ENCODE measurements at regions not wholly inside any gene's neighbourhood (a gene's known extent, or its start where the extent isn't known, plus 50 kb on each side); places are given as distances from the start of the nearest gene placed in this dataset.
A peak's percentile ranks its signal among the peaks of the same experiment; 100 is the strongest.

DNA sequence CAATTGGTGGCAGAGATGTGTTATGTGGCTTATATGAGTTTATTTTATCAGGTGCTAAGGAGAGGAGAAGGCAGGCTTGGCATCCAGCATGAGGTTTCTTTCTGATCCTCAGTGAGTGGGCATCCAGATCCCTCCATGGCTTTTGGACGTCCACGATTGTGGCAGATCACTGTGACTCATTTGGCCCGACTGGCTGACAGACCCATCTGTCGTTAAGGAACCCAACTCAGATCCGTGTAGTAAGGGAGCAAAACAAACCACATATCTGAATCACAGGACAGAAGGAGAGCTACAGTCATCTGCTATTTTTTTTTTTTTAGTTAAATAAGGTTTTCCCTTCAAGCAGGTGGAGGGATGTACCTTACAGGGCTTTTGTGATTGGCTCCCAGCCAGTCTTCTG is 197.0 kb upstream of the KCNH8 start:
- H3K4me1 Mint-ChIP-seq (ENCODE audit: low read depth) = no peaks in the 10 kb centered on the region
- H3K4me3 Mint-ChIP-seq = no peak overlapping the region
- no peak for ATAC-seq
- no peaks in the 10 kb centered on the region for H3K9me3 Mint-ChIP-seq
- peaks cover 8% of the 10 kb centered on the region for H3K27me3 Mint-ChIP-seq (ENCODE audit: low read depth)
- peaks cover 2% of the 10 kb centered on the region for H3K36me3 Mint-ChIP-seq (ENCODE audit: insufficient read depth)
- no peak for DNase-seq

DNA sequence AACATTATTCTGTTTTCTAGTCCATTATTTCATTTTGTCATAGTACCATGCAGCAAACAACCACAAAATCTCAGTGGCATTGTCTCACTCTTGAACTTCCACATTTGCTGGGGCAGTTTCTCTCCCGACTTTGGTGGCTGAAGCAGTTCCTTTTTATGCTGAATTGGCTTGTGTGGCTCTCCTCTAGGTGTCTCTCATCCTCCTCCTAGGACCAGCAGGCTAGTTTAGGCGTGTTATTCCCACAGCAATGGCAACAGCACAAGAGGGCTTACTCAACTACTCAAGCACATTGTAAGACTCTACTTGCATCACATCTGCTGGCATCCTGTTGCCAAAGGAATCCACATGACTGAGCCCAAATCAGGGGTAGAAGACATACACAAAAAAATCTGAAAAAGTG is 201.8 kb upstream of the KCNH8 start:
- H3K4me3 Mint-ChIP-seq = no peak overlapping the region
- DNase-seq = no peak
- no peaks in the 10 kb centered on the region for H3K4me1 Mint-ChIP-seq (ENCODE audit: low read depth)
- no peak for ATAC-seq
- peaks cover 8% of the 10 kb centered on the region for H3K9me3 Mint-ChIP-seq
- H3K27me3 Mint-ChIP-seq (ENCODE audit: low read depth) = peaks cover 5% of the 10 kb centered on the region
- H3K36me3 Mint-ChIP-seq (ENCODE audit: insufficient read depth) = peaks cover 2% of the 10 kb centered on the region

DNA sequence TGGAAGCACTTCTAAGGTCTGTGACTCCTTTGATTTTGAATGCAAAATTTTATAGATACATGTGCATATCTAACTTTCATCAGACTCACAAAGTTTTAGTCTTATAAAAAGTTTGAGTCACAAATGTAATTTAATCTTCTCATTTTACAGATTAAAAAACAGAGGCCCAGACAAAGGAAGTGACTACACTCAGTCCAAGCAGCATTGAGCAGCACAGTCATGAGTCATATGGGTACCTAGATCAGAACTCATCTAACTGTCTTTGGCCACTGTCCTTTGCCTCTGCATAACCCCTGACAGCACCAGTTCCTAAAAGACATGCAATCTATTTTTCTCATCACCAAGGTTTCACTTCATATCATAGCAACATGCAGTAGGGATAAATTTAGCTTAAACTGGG is 210.7 kb upstream of the KCNH8 start:
- H3K36me3 Mint-ChIP-seq (ENCODE audit: insufficient read depth) = no peaks in the 10 kb centered on the region
- no peaks in the 10 kb centered on the region for H3K4me1 Mint-ChIP-seq (ENCODE audit: low read depth)
- H3K4me3 Mint-ChIP-seq = no peak overlapping the region
- ATAC-seq (no peak), DNase-seq (no peak)
- no peaks in the 10 kb centered on the region for H3K27me3 Mint-ChIP-seq (ENCODE audit: low read depth)
- no peaks in the 10 kb centered on the region for H3K9me3 Mint-ChIP-seq

DNA sequence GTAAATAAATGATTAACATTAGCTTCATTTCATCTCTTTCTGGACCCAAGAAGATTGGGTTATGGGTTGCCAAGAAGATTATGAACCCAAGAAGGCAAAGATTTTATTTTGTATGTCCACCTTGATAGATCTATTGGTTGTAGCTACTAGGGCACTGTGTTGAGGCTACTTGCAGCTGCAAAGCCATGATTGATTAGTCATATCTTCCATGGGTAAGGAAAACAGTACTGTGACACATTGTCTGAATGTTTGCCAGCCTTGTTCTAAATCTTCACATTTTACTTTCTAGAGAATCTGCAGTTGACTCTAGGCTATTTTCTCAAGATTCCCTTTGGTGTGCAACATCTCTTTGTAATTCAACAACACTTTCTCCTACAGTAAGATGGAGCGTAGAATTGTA is 229.2 kb upstream of the KCNH8 start:
- no peaks in the 10 kb centered on the region for H3K36me3 Mint-ChIP-seq (ENCODE audit: insufficient read depth)
- ATAC-seq (peak in 1 of 2 donors; percentile 35), DNase-seq (no peak)
- no peaks in the 10 kb centered on the region for H3K4me1 Mint-ChIP-seq (ENCODE audit: low read depth)
- H3K4me3 Mint-ChIP-seq = no peak overlapping the region
- peaks cover 5% of the 10 kb centered on the region for H3K27me3 Mint-ChIP-seq (ENCODE audit: low read depth)
- H3K9me3 Mint-ChIP-seq = peaks cover 12% of the 10 kb centered on the region

DNA sequence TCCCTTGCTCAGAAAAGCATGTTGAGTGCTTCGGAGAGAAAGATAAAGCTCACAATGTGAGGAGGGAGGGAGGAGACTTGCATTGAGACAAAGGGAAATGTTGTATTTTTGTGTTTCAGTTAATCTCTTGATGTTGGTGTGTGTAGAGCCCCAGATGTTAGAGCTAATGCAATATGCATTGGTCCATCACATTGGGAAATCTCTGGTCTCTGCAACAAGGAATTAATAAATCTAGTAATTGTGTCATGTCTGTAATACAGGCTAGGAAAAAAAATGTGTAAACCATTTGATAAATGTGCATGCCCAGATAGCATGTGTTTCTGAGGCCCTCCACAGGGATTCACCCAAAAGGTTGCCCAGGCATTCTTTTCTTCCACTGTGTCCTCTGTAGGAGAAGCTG is 230.4 kb upstream of the KCNH8 start:
- peaks cover 7% of the 10 kb centered on the region for H3K9me3 Mint-ChIP-seq
- no peak for ATAC-seq

DNA sequence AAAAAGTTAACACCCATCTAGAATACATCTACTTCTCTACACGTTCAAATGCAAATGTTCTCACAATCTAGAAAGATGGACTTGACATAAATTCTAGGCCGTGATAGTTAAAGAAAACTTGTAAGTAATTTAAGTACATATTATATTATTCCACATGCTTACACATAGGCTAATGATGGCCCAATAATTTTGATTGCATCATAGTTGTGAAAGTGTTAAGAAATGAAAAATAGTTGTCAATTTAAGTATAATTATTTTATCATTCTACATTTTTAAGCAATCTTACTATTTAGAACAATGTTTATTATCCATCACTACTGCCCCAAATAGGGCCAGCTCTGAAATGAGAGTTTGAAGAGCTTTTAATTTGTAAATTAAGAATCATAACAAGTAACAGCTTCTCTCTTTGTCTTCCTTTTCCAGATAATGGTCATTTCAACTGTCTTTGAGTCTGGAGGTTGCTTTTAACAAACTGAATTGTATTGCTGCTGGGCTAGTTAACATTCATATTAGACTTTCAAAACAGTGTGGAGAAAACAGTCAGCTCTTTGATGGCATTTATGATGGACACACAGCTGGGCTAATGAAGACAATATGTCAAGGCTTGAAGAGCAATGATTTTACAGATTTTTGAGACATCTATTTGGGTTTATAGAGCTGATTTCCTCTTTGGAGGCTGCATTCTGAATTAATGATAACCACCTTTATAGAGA is 246.1 kb upstream of the KCNH8 start:
- Mint-ChIP-seq H3K4me3 (no peak overlapping the region), H3K27me3 (ENCODE audit: low read depth) (peaks cover 5% of the 10 kb centered on the region), H3K9me3 (no peaks in the 10 kb centered on the region), H3K36me3 (ENCODE audit: insufficient read depth) (no peaks in the 10 kb centered on the region), H3K4me1 (ENCODE audit: low read depth) (no peaks in the 10 kb centered on the region)
- ATAC-seq (no peak), DNase-seq (no peak)

More for the DNA sequence above, 230.4 kb upstream of the KCNH8 start:
- H3K27me3 Mint-ChIP-seq (ENCODE audit: low read depth) = peaks cover 5% of the 10 kb centered on the region
- H3K4me1 Mint-ChIP-seq (ENCODE audit: low read depth) = no peaks in the 10 kb centered on the region
- H3K36me3 Mint-ChIP-seq (ENCODE audit: insufficient read depth) = no peaks in the 10 kb centered on the region
- DNase-seq = no peak
- H3K4me3 Mint-ChIP-seq = no peak overlapping the region

DNA sequence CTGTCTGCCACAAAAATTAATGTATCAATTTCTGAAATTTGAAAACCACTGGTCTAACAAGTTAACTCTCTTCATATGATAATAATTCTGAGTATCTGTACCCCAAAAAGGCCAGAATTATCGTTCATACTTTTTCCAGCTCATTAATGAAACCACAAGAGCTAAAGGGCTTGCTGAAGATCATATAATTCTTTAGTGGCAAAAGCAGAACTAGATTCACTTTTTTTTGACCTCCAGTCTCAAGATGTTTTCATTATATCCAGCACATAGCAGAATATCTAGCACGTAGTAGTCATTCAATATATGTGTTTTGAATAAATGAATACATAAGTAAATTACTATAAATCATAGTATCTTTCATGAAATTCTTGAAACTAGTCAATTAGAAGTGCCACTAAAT is 246.7 kb upstream of the KCNH8 start:
- ATAC-seq (no peak), DNase-seq (no peak)
- Mint-ChIP-seq H3K9me3 (no peaks in the 10 kb centered on the region), H3K4me1 (ENCODE audit: low read depth) (no peaks in the 10 kb centered on the region), H3K27me3 (ENCODE audit: low read depth) (peaks cover 5% of the 10 kb centered on the region), H3K4me3 (no peak overlapping the region), H3K36me3 (ENCODE audit: insufficient read depth) (no peaks in the 10 kb centered on the region)

DNA sequence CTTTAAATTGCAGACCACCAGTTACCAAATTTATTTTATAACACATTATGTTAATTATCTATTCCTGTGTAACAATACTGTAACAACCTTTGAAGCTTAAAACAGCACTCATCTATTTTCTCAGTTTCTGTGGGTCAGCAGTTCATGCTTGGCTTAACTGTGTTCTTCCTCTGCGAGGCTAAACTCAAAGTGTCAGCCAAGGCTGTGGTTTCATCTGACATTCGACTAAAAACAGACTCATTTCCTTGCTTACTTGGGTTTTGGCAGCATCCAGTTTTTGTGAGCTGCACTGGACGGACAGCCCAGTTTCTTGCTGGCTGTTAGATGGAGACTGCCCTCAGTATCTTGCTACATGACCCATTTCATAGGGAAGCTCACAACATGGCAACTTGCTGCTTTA is 247.3 kb upstream of the KCNH8 start:
- H3K36me3 Mint-ChIP-seq (ENCODE audit: insufficient read depth) = no peaks in the 10 kb centered on the region
- no peaks in the 10 kb centered on the region for H3K9me3 Mint-ChIP-seq
- H3K27me3 Mint-ChIP-seq (ENCODE audit: low read depth) = peaks cover 9% of the 10 kb centered on the region
- DNase-seq (no peak), ATAC-seq (no peak)
- H3K4me1 Mint-ChIP-seq (ENCODE audit: low read depth) = no peaks in the 10 kb centered on the region
- no peak overlapping the region for H3K4me3 Mint-ChIP-seq

DNA sequence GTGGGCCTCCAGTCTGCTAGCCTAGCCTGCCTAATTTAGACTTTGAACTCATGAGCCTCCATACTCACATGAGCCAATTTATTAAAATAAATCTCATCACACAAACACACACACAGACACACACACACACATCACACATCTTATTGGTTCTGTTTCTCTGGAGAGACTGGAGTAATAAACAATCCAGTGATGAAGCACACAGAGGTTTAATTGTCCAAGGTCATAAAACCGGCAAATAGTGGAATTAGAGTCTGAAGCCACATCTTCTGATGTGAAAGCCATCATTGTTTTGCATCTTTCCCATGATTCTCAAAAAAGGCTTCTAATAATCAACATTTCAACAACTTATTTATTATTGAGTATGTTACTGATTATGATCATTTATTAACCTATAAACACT is 249.4 kb upstream of the KCNH8 start:
- Mint-ChIP-seq H3K4me1 (ENCODE audit: low read depth) (no peaks in the 10 kb centered on the region), H3K9me3 (no peaks in the 10 kb centered on the region), H3K4me3 (no peak overlapping the region), H3K36me3 (ENCODE audit: insufficient read depth) (no peaks in the 10 kb centered on the region), H3K27me3 (ENCODE audit: low read depth) (peaks cover 4% of the 10 kb centered on the region)
- ATAC-seq (no peak), DNase-seq (no peak)

DNA sequence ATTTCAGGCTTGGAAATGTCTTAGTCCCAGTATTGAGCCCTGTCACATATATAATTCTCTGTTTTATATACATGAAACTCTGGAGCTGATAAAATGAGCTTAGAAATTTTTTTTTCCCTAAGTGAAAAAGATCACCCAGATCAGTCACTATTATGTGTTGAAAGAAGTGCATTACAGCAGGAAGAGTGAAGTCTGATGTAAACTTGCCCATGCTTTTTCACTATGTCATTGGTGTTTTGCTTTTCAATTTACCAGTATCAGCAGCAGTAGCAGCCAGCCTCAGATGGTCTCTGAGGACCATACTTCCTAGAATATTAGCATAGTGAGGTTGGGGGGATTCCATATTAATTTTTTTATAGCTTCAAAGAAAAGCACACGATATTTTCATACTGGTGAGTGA is 255.6 kb upstream of the KCNH8 start:
- Mint-ChIP-seq H3K36me3 (ENCODE audit: insufficient read depth) (no peaks in the 10 kb centered on the region), H3K9me3 (no peaks in the 10 kb centered on the region), H3K4me3 (no peak overlapping the region), H3K4me1 (ENCODE audit: low read depth) (peaks cover 3% of the 10 kb centered on the region), H3K27me3 (ENCODE audit: low read depth) (peaks cover 9% of the 10 kb centered on the region)
- DNase-seq = no peak
- no peak for ATAC-seq

DNA sequence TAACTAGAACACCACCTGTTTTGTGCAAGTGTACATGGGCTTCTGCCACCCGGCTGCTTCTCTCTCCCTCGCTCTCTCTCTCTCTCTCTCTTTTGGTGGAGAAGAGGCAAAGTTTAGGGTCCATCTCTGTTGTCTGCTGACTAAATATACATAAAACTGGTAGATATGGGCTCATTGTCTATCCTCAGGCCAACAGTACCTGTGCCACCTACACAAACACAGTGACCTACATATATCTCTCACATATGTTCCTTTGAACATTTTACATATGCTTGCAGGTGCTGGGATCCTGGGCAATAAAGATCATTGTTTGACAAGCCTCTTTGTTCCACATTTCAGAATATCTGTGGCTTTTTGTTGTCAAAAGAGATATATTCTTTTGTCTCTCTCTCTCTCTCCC is 256.3 kb upstream of the KCNH8 start:
- no peaks in the 10 kb centered on the region for H3K9me3 Mint-ChIP-seq
- peaks cover 3% of the 10 kb centered on the region for H3K4me1 Mint-ChIP-seq (ENCODE audit: low read depth)
- no peak overlapping the region for H3K4me3 Mint-ChIP-seq
- ATAC-seq = no peak
- peaks cover 12% of the 10 kb centered on the region for H3K27me3 Mint-ChIP-seq (ENCODE audit: low read depth)
- no peak for DNase-seq
- no peaks in the 10 kb centered on the region for H3K36me3 Mint-ChIP-seq (ENCODE audit: insufficient read depth)

DNA sequence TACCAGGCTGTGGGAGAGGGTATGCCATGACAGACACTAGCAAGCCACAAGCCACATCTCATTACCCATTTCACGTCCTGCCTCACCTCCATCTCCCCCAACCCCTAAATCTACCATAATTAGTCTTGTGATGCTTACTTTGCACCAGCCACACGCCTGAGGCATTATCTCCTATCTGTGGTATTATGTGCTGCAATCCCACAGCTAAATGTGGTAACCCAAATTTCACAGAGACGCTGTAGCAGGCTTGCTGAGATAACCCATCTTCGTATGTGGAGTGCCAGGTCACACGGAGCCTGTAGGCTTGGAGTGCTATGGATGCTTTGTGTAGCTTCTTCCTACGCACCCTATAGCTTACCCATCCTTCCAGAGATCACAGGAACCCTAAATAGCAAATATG is 256.7 kb upstream of the KCNH8 start:
- ATAC-seq (peak; percentile 72 to 73), DNase-seq (no peak)
- H3K27me3 Mint-ChIP-seq (ENCODE audit: low read depth) = peaks cover 14% of the 10 kb centered on the region
- H3K4me1 Mint-ChIP-seq (ENCODE audit: low read depth) = peaks cover 3% of the 10 kb centered on the region
- H3K4me3 Mint-ChIP-seq = no peak overlapping the region
- H3K36me3 Mint-ChIP-seq (ENCODE audit: insufficient read depth) = no peaks in the 10 kb centered on the region
- H3K9me3 Mint-ChIP-seq = no peaks in the 10 kb centered on the region

DNA sequence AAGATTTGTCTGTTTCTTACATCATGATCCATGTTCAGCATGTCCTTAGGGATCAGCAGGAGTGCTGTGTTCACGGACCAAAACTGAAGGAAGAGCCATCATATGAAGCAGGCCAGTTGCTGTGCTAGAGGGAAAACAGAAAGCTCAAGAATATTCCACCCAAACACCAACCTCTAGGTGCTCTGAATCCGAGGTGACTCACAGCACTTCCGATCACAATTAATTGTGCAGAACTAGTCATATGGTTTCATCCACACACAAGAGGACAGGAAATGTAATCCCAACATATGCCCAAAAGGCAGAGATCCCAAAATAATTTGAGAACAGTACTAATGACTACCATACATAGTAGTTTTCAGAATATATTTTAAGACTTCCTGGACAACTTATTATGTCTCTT is 257.9 kb upstream of the KCNH8 start:
- no peak overlapping the region for H3K4me3 Mint-ChIP-seq
- ATAC-seq (no peak), DNase-seq (no peak)
- no peaks in the 10 kb centered on the region for H3K9me3 Mint-ChIP-seq
- peaks cover 11% of the 10 kb centered on the region for H3K27me3 Mint-ChIP-seq (ENCODE audit: low read depth)
- peaks cover 3% of the 10 kb centered on the region for H3K4me1 Mint-ChIP-seq (ENCODE audit: low read depth)
- H3K36me3 Mint-ChIP-seq (ENCODE audit: insufficient read depth) = no peaks in the 10 kb centered on the region

DNA sequence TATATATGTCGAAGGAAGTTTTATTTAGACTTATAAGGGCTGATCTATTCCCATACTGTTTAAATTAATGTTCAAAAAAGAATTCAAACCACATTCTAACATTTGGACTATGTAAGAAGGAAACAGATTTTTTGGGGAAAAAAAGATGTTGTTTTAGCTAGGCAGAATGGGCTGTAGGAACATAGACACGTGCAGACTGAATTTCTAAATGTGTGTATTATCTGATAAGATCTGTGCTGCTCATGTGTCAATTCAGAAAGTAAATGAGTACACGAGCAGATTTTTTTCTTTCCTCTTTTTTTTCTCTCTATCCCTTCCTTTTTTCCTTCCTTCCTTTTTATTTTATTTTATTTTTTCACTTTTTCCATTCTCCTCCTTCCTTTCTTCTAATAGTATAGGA is 259.5 kb upstream of the KCNH8 start:
- no peaks in the 10 kb centered on the region for H3K9me3 Mint-ChIP-seq
- peaks cover 3% of the 10 kb centered on the region for H3K4me1 Mint-ChIP-seq (ENCODE audit: low read depth)
- DNase-seq = no peak
- peaks cover 11% of the 10 kb centered on the region for H3K27me3 Mint-ChIP-seq (ENCODE audit: low read depth)
- H3K36me3 Mint-ChIP-seq (ENCODE audit: insufficient read depth) = no peaks in the 10 kb centered on the region
- no peak for ATAC-seq
- H3K4me3 Mint-ChIP-seq = no peak overlapping the region

DNA sequence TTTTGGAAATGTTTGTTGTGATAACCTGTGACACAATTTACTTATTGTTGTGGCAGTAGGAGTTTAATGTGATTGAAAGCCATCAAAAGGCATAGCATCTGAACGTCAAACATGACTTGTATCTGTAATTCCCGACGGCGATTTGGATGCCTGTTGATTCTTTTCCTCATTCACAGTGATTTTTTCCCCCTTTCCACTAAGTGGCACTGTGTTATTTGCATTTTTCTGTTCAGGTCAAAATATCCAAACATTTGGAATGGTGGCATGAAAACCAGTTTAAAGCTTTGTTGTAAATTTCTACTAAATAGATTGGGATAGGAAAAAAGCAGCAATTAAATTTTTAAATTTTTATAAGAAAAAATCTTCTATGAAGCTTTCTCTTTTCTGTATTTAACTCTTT is 259.9 kb upstream of the KCNH8 start:
- ATAC-seq (no peak), DNase-seq (no peak)
- Mint-ChIP-seq H3K27me3 (ENCODE audit: low read depth) (peaks cover 11% of the 10 kb centered on the region), H3K4me1 (ENCODE audit: low read depth) (peaks cover 3% of the 10 kb centered on the region), H3K4me3 (no peak overlapping the region), H3K36me3 (ENCODE audit: insufficient read depth) (no peaks in the 10 kb centered on the region), H3K9me3 (no peaks in the 10 kb centered on the region)

DNA sequence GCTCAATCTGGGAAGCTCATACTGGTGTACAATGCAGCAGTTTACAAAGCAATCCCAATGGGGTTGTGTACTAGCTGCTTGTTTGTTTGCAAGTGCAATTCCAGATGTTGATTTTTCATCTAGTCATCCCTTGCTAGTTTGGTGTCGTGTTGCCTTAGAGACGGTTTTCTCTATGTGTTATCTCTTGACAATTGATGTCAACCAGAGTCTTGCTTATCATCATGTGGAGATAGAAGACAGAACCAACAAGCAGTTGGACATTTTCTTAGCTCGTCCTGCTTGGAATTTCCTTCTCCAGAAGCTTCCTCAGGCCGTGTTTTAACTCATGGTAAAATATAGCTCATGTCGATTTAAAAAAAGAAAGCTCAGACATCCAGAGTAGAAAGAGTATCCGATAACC is 262.0 kb upstream of the KCNH8 start:
- DNase-seq = no peak
- no peaks in the 10 kb centered on the region for H3K9me3 Mint-ChIP-seq
- no peak overlapping the region for H3K4me3 Mint-ChIP-seq
- H3K4me1 Mint-ChIP-seq (ENCODE audit: low read depth) = no peaks in the 10 kb centered on the region
- H3K36me3 Mint-ChIP-seq (ENCODE audit: insufficient read depth) = no peaks in the 10 kb centered on the region
- no peak for ATAC-seq
- H3K27me3 Mint-ChIP-seq (ENCODE audit: low read depth) = peaks cover 11% of the 10 kb centered on the region
